HG03139 (cell line): ENCODE measurements at regions not wholly inside any gene's neighbourhood (a gene's known extent, or its start where the extent isn't known, plus 50 kb on each side); places are given as distances from the start of the nearest gene placed in this dataset.

ENCODE experiments used
- ATAC-seq: cut with Tn5 transposase; IDR thresholded peaks from one replicate; pipeline ENCODE4 v1.9.1; 2021; ENCODE audit not compliant: unreplicated experiment

GRCh38 chr5:155402927-155403640 is 389.5 kb downstream of the KIF4B start:
- ATAC-seq: no peak

GRCh38 chr5:155406815-155407214 is 393.3 kb downstream of the KIF4B start:
- ATAC-seq: no peak

- ATAC-seq: no peak
These were observed 394.9 kb downstream of the KIF4B start for GRCh38 chr5:155408465-155408864.

- no peak for ATAC-seq
These were observed 403.2 kb downstream of the KIF4B start for GRCh38 chr5:155416765-155417164.

GRCh38 chr5:155418960-155419579 is 405.5 kb downstream of the KIF4B start:
- no peak for ATAC-seq

GRCh38 chr5:155430192-155430591 is 416.6 kb downstream of the KIF4B start:
- ATAC-seq: no peak

- no peak for ATAC-seq
These were observed 420.7 kb downstream of the KIF4B start for GRCh38 chr5:155434267-155434666.

- no peak for ATAC-seq
These were observed 421.1 kb downstream of the KIF4B start for GRCh38 chr5:155434681-155435080.

- no peak for ATAC-seq
These were observed 428.3 kb downstream of the KIF4B start for GRCh38 chr5:155441849-155442248.

- ATAC-seq: no peak
These were observed 437.6 kb downstream of the KIF4B start for GRCh38 chr5:155451106-155451505.

GRCh38 chr5:155455791-155456514 is 442.4 kb downstream of the KIF4B start:
- ATAC-seq: no peak

- no peak for ATAC-seq
These were observed 446.4 kb downstream of the KIF4B start for GRCh38 chr5:155459889-155460500.

GRCh38 chr5:155460501-155460931 is 447.0 kb downstream of the KIF4B start:
- ATAC-seq: no peak

GRCh38 chr5:155461304-155461703 is 447.7 kb downstream of the KIF4B start:
- no peak for ATAC-seq

GRCh38 chr5:155466851-155467250 is 453.3 kb downstream of the KIF4B start:
- no peak for ATAC-seq

- no peak for ATAC-seq
These were observed 457.5 kb downstream of the KIF4B start for GRCh38 chr5:155471027-155471426.

- ATAC-seq: no peak
These were observed 459.2 kb downstream of the KIF4B start for GRCh38 chr5:155472780-155473179.

GRCh38 chr5:155475318-155475717 is 461.8 kb downstream of the KIF4B start:
- no peak for ATAC-seq

GRCh38 chr5:155480731-155481131 is 467.2 kb downstream of the KIF4B start:
- no peak for ATAC-seq

GRCh38 chr5:155481182-155481581 is 467.6 kb downstream of the KIF4B start:
- no peak for ATAC-seq

GRCh38 chr5:155482428-155482827 is 468.9 kb downstream of the KIF4B start:
- ATAC-seq: no peak

GRCh38 chr5:155485386-155485785 is 471.8 kb downstream of the KIF4B start:
- no peak for ATAC-seq
